ENCODE measurements at regions not wholly inside any gene's neighbourhood (a gene's known extent, or its start where the extent isn't known, plus 50 kb on each side); places are given as distances from the start of the nearest gene placed in this dataset.
A peak's percentile ranks its signal among the peaks of the same experiment; 100 is the strongest.

DNA sequence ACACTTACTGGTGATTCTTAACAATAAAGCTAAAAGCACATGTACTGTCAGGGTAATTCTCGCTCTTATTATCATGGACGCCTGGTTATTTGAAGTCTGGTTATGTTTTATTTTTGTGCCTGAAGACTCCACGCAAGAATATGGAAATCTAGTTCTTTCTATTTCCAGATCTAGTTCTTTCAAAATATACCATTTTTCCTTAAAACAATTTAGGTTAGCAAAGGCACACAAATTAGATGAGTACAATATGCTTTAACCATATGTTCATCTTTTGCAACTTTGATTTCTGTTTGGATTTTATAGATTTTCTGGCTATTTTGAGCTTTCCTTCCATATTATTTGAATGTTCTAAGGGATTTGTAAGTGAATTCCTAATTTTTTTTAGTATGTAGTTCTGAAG is 1783.1 kb downstream of the PCDH7 start:
- no peak for DNase-seq

DNA sequence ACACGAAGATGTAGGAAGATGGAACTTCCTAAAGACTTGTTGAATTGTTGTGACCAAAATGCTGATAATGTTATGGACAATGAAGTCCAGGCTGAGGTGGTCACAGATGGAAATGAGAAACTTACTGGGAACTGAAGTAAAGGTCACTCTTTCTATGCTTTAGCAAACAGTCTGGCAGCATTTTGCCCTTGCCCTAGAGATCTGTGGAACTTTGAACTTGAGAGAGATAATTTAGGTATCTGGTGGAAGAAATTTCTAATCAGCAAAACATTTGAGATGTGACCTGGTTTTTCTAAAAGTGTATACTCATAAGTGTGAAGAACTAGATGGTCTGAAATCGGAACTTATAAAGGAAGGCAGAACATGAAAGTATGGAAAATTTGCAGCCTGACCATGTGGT is 1785.9 kb downstream of the PCDH7 start:
- DNase-seq: no peak

DNA sequence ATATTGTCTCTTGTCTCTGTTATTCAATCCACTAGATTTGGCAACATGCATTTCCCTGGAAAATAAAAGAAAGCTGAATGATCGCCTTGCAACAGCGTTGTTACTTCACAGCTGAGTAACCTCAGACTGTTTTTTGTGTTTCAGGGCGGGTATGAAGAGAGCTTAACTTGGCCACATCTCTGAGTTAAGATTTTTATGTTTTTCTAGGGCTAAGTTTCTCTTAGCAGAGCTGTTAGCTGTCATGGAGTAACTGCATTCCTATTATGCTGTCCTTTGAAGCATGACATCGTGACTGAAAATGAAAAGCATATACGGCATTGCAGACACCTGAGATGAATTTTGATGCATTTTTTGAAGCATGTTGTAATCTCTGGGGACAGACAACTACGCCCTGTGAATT is 1798.9 kb downstream of the PCDH7 start:
- DNase-seq: no peak

DNA sequence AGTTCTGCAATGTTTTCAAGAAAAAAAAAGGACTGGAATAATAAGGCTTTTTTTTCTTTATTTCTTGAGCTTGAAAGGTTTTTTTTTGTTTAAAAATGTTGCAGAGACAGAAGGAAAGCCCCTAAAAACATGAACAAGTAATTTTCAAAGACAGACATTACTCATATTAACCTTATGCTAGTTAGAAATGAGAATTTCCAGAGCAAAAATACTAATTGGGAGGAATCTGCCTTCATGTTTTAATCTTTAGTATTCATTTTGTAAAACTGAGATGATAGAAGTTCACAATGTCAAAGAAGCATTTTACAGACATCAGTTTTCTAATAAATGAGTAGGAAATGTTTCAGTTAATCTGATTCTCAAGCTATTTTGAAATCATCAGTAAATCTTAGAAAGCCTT is 1805.3 kb downstream of the PCDH7 start:
- no peak for DNase-seq

- DNase-seq: no peak
Measured at GRCh38 chr4:32544846-32545245, 1824.7 kb downstream of the PCDH7 start.

- no peak for DNase-seq
Measured at GRCh38 chr4:32551943-32552342, 1831.8 kb downstream of the PCDH7 start.

GRCh38 chr4:32560306-32560705 is 1840.1 kb downstream of the PCDH7 start:
- no peak for DNase-seq

GRCh38 chr4:32562010-32562409 is 1841.8 kb downstream of the PCDH7 start:
- DNase-seq: no peak

GRCh38 chr4:32564626-32565025 is 1844.5 kb downstream of the PCDH7 start:
- DNase-seq: no peak

- peak; percentile 39 for DNase-seq
Measured at GRCh38 chr4:32569861-32570260, 1849.7 kb downstream of the PCDH7 start.

DNA sequence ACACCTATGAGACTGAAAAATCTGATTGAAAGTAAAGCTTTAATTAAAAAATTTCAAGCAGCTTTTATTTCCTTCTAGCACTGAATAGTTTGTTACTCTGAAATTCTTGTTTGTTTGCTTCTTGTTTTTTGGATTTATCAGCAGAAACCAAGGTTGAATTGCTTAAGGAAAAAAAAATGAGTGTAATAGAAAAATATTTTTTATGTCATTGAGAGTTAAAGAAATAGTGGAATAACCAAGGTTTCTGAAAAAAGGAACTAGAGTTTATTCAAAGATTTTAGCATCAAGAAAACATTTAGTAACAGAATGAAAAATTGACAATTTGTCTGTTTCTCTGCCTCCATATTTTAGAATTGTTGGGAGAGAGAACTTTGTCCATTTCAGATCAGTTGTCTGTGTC is 1852.2 kb downstream of the PCDH7 start:
- DNase-seq: no peak

- DNase-seq: peak; percentile 10
Measured at GRCh38 chr4:32574803-32575202, 1854.6 kb downstream of the PCDH7 start.

- no peak for DNase-seq
Measured at GRCh38 chr4:32589097-32589496, 1868.9 kb downstream of the PCDH7 start.

GRCh38 chr4:32589853-32590252 is 1869.7 kb downstream of the PCDH7 start:
- no peak for DNase-seq

DNA sequence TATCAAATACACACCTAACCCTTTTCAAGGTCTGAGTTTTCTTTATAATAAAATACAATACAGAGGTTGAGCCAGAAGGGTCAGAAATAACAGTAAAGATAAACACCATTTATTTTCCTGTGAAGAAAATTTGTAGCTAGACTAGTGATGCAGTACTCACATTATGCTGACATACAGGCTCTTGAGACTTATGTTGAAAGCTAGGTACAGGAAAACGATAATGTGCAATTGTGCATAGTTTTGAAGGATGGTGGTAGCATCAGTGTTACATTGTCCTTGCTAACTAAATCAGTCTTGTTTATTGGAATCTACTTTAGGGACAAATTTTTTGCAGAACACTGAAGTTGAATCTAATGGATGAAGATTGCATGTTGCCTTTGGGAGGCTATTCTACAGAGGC is 1877.2 kb downstream of the PCDH7 start:
- no peak for DNase-seq

GRCh38 chr4:32601848-32602247 is 1881.7 kb downstream of the PCDH7 start:
- DNase-seq: no peak

DNA sequence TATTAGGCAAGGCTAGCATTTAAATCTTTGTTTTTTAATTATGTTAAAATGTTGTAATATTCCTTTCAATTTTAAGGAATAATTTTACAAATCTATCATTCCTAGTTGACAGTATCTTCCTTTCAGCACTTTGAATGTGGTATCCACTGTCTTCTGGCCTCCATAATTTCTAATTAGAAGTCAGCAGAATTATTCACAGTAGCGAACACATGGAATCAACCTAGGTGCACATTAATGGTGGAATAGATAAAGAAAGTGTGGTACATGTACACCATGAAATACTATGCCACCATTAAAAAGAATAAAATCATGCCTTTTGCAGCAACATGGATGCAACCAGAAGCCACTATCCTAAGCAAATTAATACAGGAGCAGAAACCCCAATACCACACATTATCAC is 1887.8 kb downstream of the PCDH7 start:
- DNase-seq: no peak

- DNase-seq: no peak
Measured at GRCh38 chr4:32624943-32625603, 1904.9 kb downstream of the PCDH7 start.

GRCh38 chr4:32625687-32626337 is 1905.6 kb downstream of the PCDH7 start:
- DNase-seq: no peak

GRCh38 chr4:32631831-32632230 is 1911.7 kb downstream of the PCDH7 start:
- no peak for DNase-seq

GRCh38 chr4:32633421-32633820 is 1913.3 kb downstream of the PCDH7 start:
- no peak for DNase-seq

DNA sequence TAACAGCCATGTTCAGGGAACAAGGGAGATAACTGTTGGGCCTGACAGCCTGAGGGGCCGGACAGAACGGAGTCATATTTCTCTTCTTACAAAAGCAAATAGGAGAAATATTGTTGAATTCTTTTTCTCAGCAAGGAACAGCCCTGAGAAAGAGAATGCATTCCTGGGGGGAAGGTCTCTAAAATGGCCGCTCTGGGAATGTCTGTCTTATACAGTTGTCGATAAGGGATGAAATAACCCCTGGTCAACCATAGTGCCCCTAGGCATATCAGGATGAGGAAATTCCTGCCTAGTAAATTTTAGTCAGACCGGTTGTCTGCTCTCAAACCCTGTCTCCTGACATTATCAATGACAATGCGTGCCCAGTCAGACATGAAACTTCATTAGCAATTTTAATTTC is 1925.5 kb downstream of the PCDH7 start:
- no peak for DNase-seq

DNA sequence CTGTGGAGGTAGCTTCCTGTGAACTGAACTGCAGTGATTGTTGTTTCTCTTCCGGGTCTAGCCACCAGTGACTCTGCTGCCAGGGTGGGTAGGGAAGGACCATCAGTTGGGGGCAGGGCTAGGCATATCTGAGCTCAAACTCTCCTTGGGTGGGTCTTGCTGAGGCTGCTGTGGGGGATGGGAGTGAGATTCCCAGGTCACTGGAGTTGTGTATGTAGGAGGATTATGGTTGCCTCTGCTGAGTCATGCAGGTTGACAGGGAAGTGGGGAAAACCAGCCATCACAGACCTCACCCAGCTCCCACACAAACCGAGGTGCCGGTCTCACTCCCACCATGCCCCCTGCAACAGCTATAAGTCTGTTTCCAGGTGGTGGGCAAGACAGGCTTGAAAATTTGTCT is 1937.8 kb downstream of the PCDH7 start:
- no peak for DNase-seq

- DNase-seq: no peak
Measured at GRCh38 chr4:32661229-32661628, 1941.1 kb downstream of the PCDH7 start.

GRCh38 chr4:32662803-32663202 is 1942.6 kb downstream of the PCDH7 start:
- no peak for DNase-seq
